Jurkat, Clone E6-1 (cell line): ENCODE measurements at regions not wholly inside any gene's neighbourhood (a gene's known extent, or its start where the extent isn't known, plus 50 kb on each side); places are given as distances from the start of the nearest gene placed in this dataset.
"Not testable (repeated sequence)": the region's sequence is repeated elsewhere in the genome, so short reads cannot be mapped to it uniquely, and the experiment has no call there.

ENCODE experiments used
- DNase-seq: peaks from one replicate; pipeline ENCODE4 v3.0.0-alpha.2; 2011; ENCODE audit warnings: low read depth, low spot score
- H3K4me3 ChIP-seq: 2 replicates; pipeline ENCODE4 v1.5.1; 2011; ENCODE audit warnings: mild to moderate bottlenecking, low read length, control low read depth, moderate library complexity

GRCh38 chr6:121666814-121667213 is 231.4 kb downstream of the GJA1 start:
- DNase-seq, result no peak
- no peak overlapping the region for H3K4me3 ChIP-seq

- H3K4me3 ChIP-seq, result no peak overlapping the region
- no peak for DNase-seq
Measured at GRCh38 chr6:121668259-121668658, 232.8 kb downstream of the GJA1 start.

GRCh38 chr6:121670511-121670910 is 235.1 kb downstream of the GJA1 start:
- DNase-seq, result no peak
- H3K4me3 ChIP-seq, result no peak overlapping the region

- no peak for DNase-seq
Measured at GRCh38 chr6:121677571-121677970, 242.1 kb downstream of the GJA1 start.

GRCh38 chr6:121678245-121678644 is 242.8 kb downstream of the GJA1 start:
- H3K4me3 ChIP-seq, result no peak overlapping the region
- no peak for DNase-seq

More at GRCh38 chr6:121677571-121677970, 242.1 kb downstream of the GJA1 start:
- no peak overlapping the region for H3K4me3 ChIP-seq

- H3K4me3 ChIP-seq, result no peak overlapping the region
- DNase-seq, result no peak
Measured at GRCh38 chr6:121680058-121680457, 244.6 kb downstream of the GJA1 start.

GRCh38 chr6:121682666-121683065 is 247.2 kb downstream of the GJA1 start:
- no peak overlapping the region for H3K4me3 ChIP-seq
- DNase-seq, result no peak

- H3K4me3 ChIP-seq, DNase-seq: not testable (repeated sequence)
Measured at GRCh38 chr6:121685806-121686205, 250.4 kb downstream of the GJA1 start.

- no peak for DNase-seq
Measured at GRCh38 chr6:121686611-121687023, 251.2 kb downstream of the GJA1 start.

GRCh38 chr6:121688974-121689373 is 253.5 kb downstream of the GJA1 start:
- DNase-seq, result no peak
- H3K4me3 ChIP-seq, result no peak overlapping the region

More at GRCh38 chr6:121686611-121687023, 251.2 kb downstream of the GJA1 start:
- no peak overlapping the region for H3K4me3 ChIP-seq

GRCh38 chr6:121691126-121691551 is 255.7 kb downstream of the GJA1 start:
- no peak overlapping the region for H3K4me3 ChIP-seq
- no peak for DNase-seq

GRCh38 chr6:121694389-121694788 is 258.9 kb downstream of the GJA1 start:
- DNase-seq, result no peak

GRCh38 chr6:121694801-121695251 is 259.4 kb downstream of the GJA1 start:
- no peak for DNase-seq
- no peak overlapping the region for H3K4me3 ChIP-seq

More at GRCh38 chr6:121694389-121694788, 258.9 kb downstream of the GJA1 start:
- no peak overlapping the region for H3K4me3 ChIP-seq

- DNase-seq, result no peak
- no peak overlapping the region for H3K4me3 ChIP-seq
Measured at GRCh38 chr6:121695329-121695728, 259.9 kb downstream of the GJA1 start.

- H3K4me3 ChIP-seq, result no peak overlapping the region
- DNase-seq, result no peak
Measured at GRCh38 chr6:121697921-121698320, 262.5 kb downstream of the GJA1 start.

- DNase-seq, result no peak
- no peak overlapping the region for H3K4me3 ChIP-seq
Measured at GRCh38 chr6:121698617-121699016, 263.2 kb downstream of the GJA1 start.

- not testable (repeated sequence) for DNase-seq
Measured at GRCh38 chr6:121703129-121703528, 267.7 kb downstream of the GJA1 start.

GRCh38 chr6:121711472-121711871 is 276.0 kb downstream of the GJA1 start:
- no peak overlapping the region for H3K4me3 ChIP-seq
- no peak for DNase-seq

More at GRCh38 chr6:121703129-121703528, 267.7 kb downstream of the GJA1 start:
- not testable (repeated sequence) for H3K4me3 ChIP-seq

- DNase-seq, result no peak
- H3K4me3 ChIP-seq, result no peak overlapping the region
Measured at GRCh38 chr6:121717686-121718085, 282.2 kb downstream of the GJA1 start.

GRCh38 chr6:121720867-121721266 is 285.4 kb downstream of the GJA1 start:
- DNase-seq, H3K4me3 ChIP-seq: not testable (repeated sequence)

GRCh38 chr6:121723623-121724022 is 288.2 kb downstream of the GJA1 start:
- no peak for DNase-seq
- H3K4me3 ChIP-seq, result no peak overlapping the region
